Testis (tissue), 2 donors: ENCODE measurements at regions not wholly inside any gene's neighbourhood (a gene's known extent, or its start where the extent isn't known, plus 50 kb on each side); places are given as distances from the start of the nearest gene placed in this dataset.

Experiments
- DNase-seq: peaks from one replicate; pipeline ENCODE4 v3.0.0-alpha.2; 2019
- H3K27ac ChIP-seq, 2 donors: fragments of 200-600 bp; sonication (generic); one replicate each; pipeline ENCODE4 v1.5.1; 2019
- H3K27me3 ChIP-seq: fragments of 200-600 bp; sonication (generic); one replicate; pipeline ENCODE4 v1.5.1; 2019
- H3K36me3 ChIP-seq: fragments of 200-600 bp; sonication (generic); one replicate; pipeline ENCODE4 v1.5.1; 2017; ENCODE audit warnings: low read depth; ENCODE audit errors: missing control alignments
- H3K4me1 ChIP-seq: fragments of 200-600 bp; sonication (generic); one replicate; pipeline ENCODE4 v1.5.1; 2019
- H3K4me3 ChIP-seq, 2 donors: fragments of 200-600 bp; sonication (generic); one replicate each; pipeline ENCODE4 v1.5.1; 2017 to 2019
- H3K9me3 ChIP-seq: fragments of 200-600 bp; sonication (generic); one replicate; pipeline ENCODE4 v1.5.1; 2017
- CTCF ChIP-seq, 3 experiments: fragments of 450-650 bp in 2 of 3; fragments of 200-600 bp in 1 of 3; sonication (generic) in 1 of 3; IDR thresholded peaks; one replicate each; pipeline ENCODE4 v1.5.1; 2016 to 2019; ENCODE audit warnings: antibody characterized with exemption in 3 of 3, mild to moderate bottlenecking in 2 of 3, moderate library complexity in 1 of 3
- POLR2A ChIP-seq: fragments of 450-650 bp; IDR thresholded peaks from one replicate; pipeline ENCODE4 v1.6.1; 2017; ENCODE audit warnings: antibody characterized with exemption, mild to moderate bottlenecking, moderate library complexity
- WGBS, 2 donors: methylation state at CpG; one replicate each; pipeline ENCODE4 v1.1.5; 2018; 5-methylcytosine and 5-hydroxymethylcytosine counted together
- intact Hi-C: fragments of 100-400 bp; cut with DNase I; formaldehyde crosslinking; loops from one replicate; pipeline ENCODE4 v1.15.1; 2023; ENCODE audit warnings: low total_unique reads

GRCh38 chr2:100627330-100628300 is 64.8 kb downstream of the PDCL3 start:
- TF ChIP-seq CTCF (IDR thresholded peaks at IDR 0.05), result no peak
- no peak for TF ChIP-seq POLR2A
- Histone ChIP-seq H3K27ac (no peak overlapping the region), H3K4me3 (no peak overlapping the region), H3K9me3 (no peaks in the 10 kb centered on the region), H3K36me3 (no peaks in the 10 kb centered on the region), H3K4me1 (no peaks in the 10 kb centered on the region), H3K27me3 (no peaks in the 10 kb centered on the region)
- WGBS, 2 donors, result 49 to 56% methylated on average over 13 of the region's 13 CpGs
- no peak for DNase-seq
- intact Hi-C loops, result no loop called here

GRCh38 chr2:100628506-100628905 is 65.7 kb downstream of the PDCL3 start:
- TF ChIP-seq POLR2A, result no peak
- no peak for TF ChIP-seq CTCF (IDR thresholded peaks at IDR 0.05)
- no peaks in the 10 kb centered on the region for H3K36me3 ChIP-seq
- H3K9me3 ChIP-seq, result no peaks in the 10 kb centered on the region
- no peak for DNase-seq
- H3K4me1 ChIP-seq, result no peaks in the 10 kb centered on the region
- H3K4me3 ChIP-seq, result no peak overlapping the region
- no peak overlapping the region for H3K27ac ChIP-seq
- intact Hi-C loops, result no loop called here
- no peaks in the 10 kb centered on the region for H3K27me3 ChIP-seq
- 70 to 96% methylated on average over 12 to 13 of the region's 13 CpGs for WGBS, 2 donors

- Histone ChIP-seq H3K4me1 (no peaks in the 10 kb centered on the region), H3K27ac (no peak overlapping the region), H3K27me3 (no peaks in the 10 kb centered on the region), H3K9me3 (no peaks in the 10 kb centered on the region), H3K36me3 (no peaks in the 10 kb centered on the region), H3K4me3 (no peak overlapping the region)
- 84 to 91% methylated on average over 5 of the region's 5 CpGs for WGBS, 2 donors
- intact Hi-C loops, result no loop called here
- no peak for TF ChIP-seq CTCF (IDR thresholded peaks at IDR 0.05)
- TF ChIP-seq POLR2A, result no peak
- DNase-seq, result no peak
Measured at GRCh38 chr2:100629309-100629708, 66.5 kb downstream of the PDCL3 start.

GRCh38 chr2:100630473-100630977 is 67.7 kb downstream of the PDCL3 start:
- Histone ChIP-seq H3K4me3 (no peak overlapping the region), H3K36me3 (no peaks in the 10 kb centered on the region), H3K9me3 (no peaks in the 10 kb centered on the region), H3K4me1 (no peaks in the 10 kb centered on the region), H3K27me3 (no peaks in the 10 kb centered on the region), H3K27ac (no peak overlapping the region)
- DNase-seq, result no peak
- TF ChIP-seq CTCF (IDR thresholded peaks at IDR 0.05), result no peak
- TF ChIP-seq POLR2A, result no peak
- intact Hi-C loops, result no loop called here
- WGBS, 2 donors, result 78 to 88% methylated on average over 8 of the region's 8 CpGs
